ENCODE measurements at regions not wholly inside any gene's neighbourhood (a gene's known extent, or its start where the extent isn't known, plus 50 kb on each side); places are given as distances from the start of the nearest gene placed in this dataset.
"Not testable (repeated sequence)": the region's sequence is repeated elsewhere in the genome, so short reads cannot be mapped to it uniquely, and the experiment has no call there.

DNA sequence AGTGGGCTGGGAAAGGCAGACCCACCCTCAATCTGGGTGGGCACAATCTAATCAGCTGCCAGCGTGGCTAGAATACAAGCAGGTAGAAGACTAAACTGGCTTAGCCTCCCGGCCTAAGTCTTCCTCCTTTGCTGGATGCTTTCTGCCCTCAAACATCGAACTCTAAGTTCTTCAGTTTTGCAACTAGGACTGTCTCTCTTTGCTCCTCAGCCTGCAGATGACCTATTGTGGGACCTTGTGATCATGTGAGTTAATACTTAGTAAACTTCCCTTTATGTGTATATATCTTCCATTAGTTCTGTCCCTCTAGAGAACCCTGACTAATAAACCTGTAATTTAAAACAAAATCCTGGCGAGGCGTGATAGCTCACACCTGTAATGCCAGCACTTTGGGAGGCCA, 51.8 kb upstream of the SLC39A8 start:
- not testable (repeated sequence) for DNase-seq

- DNase-seq: peak; percentile 27
Measured at GRCh38 chr4:102399021-102399420, 53.7 kb upstream of the SLC39A8 start.

DNA sequence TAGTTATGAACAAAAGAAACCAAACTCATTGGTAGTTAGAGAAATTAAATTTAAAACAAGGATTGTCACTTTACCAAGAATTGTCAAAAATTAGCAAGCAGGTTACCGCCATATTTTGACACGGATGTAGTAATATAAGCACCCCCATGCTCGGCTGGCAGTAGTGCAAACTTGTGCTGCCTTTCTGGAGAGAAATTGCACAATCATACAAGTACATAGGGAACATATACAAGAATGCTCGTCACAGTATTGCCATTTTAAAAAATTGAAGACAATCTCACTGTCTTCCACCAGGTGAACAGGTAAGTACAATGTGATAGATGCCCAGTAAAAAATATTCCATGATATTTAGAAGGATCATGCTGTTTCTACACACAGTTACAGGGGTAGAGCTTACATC, 55.6 kb upstream of the SLC39A8 start:
- DNase-seq: no peak

GRCh38 chr4:102402223-102402622, 56.9 kb upstream of the SLC39A8 start:
- no peak for DNase-seq

- no peak for DNase-seq
Measured at GRCh38 chr4:102403116-102403515, 57.8 kb upstream of the SLC39A8 start.

GRCh38 chr4:102404431-102404969, 59.2 kb upstream of the SLC39A8 start:
- DNase-seq: no peak

GRCh38 chr4:102405821-102406401, 60.6 kb upstream of the SLC39A8 start:
- DNase-seq: no peak

GRCh38 chr4:102410884-102411283, 65.6 kb upstream of the SLC39A8 start:
- not testable (repeated sequence) for DNase-seq

DNA sequence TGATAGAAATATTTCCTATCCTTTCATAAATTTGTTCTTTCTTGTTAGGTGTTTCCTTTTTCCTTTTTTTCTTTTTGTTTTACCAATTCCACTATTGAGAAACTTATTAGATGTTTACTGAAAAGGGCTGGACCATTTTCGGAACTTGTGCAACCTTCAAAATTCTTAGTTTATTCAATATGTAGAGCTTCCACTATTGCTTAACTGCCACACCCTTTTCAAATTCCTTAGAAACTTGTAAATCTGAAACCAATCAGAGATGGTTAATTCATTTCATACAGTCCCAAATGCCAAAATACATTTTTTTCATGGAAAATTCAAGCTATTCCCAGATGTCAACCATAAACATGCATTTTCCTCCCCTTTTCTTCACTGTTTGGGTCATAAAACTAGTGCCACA, 66.1 kb upstream of the SLC39A8 start:
- DNase-seq: no peak

GRCh38 chr4:102416765-102417164, 71.5 kb upstream of the SLC39A8 start:
- no peak for DNase-seq

- peak; percentile 71 for DNase-seq
Measured at GRCh38 chr4:102420563-102421398, 75.5 kb upstream of the SLC39A8 start.

- no peak for DNase-seq
Measured at GRCh38 chr4:102422843-102423242, 77.6 kb upstream of the SLC39A8 start.

GRCh38 chr4:102423375-102423774, 77.8 kb upstream of the NFKB1 start:
- no peak for DNase-seq

GRCh38 chr4:102427371-102427998, 73.7 kb upstream of the NFKB1 start:
- no peak for DNase-seq

DNA sequence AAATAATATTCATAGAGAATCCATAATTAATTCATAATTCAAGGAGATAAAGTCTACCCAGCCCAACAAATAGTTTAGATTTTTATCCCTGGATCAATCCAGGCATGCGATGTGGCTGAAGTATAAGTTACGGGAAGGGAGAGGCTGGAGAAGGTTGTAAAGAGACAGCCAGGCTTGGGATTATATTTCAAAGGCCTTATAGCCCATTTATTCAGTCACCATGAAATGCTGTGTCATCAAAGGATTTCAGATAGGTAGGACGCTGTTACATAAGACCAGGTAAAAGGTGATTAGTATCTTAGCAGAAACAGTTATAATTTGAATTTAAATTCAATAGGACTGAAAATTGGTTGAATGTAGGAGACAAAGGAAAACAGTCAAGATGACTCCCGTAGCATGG, 73.0 kb upstream of the NFKB1 start:
- no peak for DNase-seq

DNA sequence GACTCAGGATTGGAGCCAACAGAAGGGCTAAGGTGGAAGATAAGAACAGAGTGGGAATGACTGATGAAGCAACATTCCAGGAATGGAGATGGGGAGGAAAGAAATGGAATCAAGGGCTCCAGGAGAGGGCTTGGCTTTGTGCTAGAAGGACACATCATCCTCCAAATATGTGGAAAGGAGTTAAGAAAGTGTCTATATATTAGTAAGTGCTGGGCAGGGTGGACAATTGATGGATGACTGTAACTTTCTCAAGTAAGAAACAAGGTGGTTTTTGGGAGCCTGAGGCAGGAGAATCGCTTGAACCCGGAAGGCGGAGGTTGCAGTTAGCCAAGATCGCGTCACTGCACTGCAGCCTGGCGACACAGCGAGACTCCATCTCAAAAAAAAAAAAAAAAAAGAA, 71.6 kb upstream of the NFKB1 start:
- no peak for DNase-seq

DNA sequence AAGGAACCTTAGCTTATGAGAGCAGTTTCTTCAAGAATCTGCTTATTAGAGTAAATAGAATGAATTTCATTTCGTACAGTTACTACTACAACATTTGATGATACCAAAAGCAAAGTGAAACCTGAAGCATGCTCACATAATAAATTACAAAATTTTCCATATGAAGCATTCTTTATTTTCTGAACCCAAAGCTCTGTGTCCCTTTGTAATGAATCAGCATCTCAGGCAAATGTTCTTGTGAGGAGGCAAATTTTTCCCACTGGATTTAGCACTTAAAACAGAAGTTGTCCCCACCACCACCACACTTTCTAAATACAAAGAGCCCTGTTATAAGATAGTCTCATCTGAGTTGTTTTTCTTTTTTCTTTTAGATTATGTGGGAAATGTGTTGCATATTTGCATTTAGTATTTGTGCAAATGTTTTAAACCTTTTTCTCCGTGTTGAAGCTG, 70.7 kb upstream of the NFKB1 start:
- peak; percentile 37 for DNase-seq

DNA sequence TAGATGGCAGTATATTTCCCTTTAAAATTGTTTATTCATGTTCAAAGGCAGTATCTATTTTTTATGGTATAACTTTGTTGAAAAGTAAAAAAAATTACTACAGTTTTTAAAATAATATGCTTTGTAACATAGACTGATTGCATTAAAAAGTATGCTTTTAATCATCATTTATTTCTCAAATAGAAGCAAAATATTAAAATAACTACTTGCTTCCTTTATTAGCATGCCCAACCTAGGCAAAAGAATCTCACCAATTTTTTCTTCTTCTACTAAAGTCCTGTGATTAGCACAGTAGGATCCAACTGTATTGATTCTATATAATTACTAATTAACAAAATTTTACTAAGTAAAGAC, 69.6 kb upstream of the NFKB1 start:
- DNase-seq: no peak

- DNase-seq: peak; percentile 24
Measured at GRCh38 chr4:102437111-102437510, 64.0 kb upstream of the NFKB1 start.

DNA sequence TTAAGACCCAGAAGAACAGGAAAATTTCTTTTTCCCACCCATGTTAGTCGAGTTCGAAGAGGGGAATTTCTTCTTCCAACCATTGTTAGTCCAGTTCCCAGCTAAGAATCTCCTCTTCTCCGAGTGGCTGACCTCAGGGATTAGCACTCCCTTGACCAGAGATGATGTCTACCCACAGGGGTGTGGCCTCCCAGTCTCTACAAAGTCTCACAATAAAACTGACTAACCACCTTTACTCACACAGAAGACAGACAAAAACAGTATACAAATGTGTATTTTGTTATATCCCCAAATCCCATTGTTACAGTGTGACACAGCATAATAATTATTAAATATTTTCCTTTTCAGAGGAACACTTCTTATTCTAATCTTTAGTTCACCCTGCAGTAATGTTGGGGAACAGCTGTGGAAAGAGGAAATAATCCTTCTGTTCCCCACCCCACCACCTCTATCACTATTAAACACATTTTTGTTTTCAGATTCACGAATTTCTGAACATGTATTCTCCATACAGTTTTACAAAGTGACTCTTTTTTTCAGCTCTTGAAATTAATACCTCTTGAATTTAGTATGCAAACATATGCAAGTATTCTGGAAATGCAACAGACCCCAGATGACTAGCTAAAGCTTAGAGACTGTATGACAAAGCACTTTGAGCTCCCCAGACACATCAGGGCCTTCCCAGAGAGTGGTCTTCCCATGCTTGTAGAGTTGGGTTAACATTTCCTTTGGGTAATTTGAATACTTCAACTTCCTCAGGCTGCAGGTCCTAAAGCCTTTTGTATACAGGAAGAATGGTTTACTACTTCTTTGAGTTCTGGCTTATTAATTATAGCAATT, 62.5 kb upstream of the NFKB1 start:
- DNase-seq: peak; percentile 61

DNA sequence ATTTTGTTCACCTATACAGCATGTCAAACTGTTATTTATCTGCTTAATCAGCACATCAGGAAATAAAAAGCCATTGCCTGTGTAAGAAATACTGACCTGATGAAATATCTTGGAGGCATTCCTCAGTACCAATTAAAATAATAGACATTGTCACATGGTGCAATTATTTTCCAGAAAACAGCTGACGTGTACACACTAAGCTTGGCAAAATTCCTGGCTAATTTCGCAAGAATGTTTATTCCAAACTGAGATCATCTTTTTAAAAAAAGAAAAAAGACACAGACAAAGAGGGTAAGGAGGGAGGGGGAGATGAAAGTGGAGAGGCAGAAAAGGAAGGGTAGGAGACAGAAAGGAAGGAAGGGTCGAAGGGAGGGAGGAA, 61.9 kb upstream of the NFKB1 start:
- no peak for DNase-seq

- DNase-seq: peak; percentile 29
Measured at GRCh38 chr4:102439812-102440211, 61.3 kb upstream of the NFKB1 start.

DNA sequence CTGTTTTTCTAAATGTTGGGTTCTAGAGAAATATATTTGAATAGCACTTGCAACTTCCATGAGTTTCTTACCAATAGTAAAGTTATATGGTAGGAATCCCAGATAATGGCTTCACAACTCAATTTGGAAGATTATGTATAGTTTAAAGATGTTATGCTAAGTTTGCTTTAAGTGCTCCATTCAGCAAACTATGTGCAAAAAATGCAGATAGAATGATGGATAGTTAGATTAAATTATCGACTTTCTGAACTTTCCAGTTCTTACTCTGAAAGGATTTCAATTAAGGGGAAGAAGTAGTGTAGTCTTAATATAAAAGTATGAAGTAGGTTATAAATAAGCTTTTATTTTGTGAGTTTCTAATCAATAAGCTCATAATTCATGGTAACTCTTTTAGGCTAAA, 60.7 kb upstream of the NFKB1 start:
- DNase-seq: no peak

Data from hematopoietic multipotent progenitor cell treated with erythropoietin and hydrocortisone succinate and interleukin-3 and kit ligand, for 4 days (in vitro differentiated cells).